ENCODE measurements at regions not wholly inside any gene's neighbourhood (a gene's known extent, or its start where the extent isn't known, plus 50 kb on each side); places are given as distances from the start of the nearest gene placed in this dataset.
A peak's percentile ranks its signal among the peaks of the same experiment; 100 is the strongest.

GRCh38 chr16:48829336-48830310 is 219.6 kb upstream of the N4BP1 start:
- DNase-seq, result no peak
- intact Hi-C loops (cut with DNase I; ENCODE audit: low total_unique reads), result no loop called here
- WGBS, 5 donors, result 85 to 88% (median 87%) methylated on average over 12 of the region's 12 CpGs

GRCh38 chr16:48824271-48824670 is 214.3 kb upstream of the N4BP1 start:
- WGBS, 5 donors, result 54 to 78% (median 69%) methylated on average over 2 of the region's 2 CpGs
- intact Hi-C loops (cut with DNase I; ENCODE audit: low total_unique reads), result no loop called here
- no peak overlapping the region for H3K4me3 ChIP-seq
- H3K36me3 ChIP-seq, result no peaks in the 10 kb centered on the region
- no peak for DNase-seq
- H3K9me3 ChIP-seq, result peaks cover 0 to 8% (median 0%) of the 10 kb centered on the region in 4 donors
- peak in 1 of 3 donors; percentile 20 for TF ChIP-seq POLR2AphosphoS5 (IDR thresholded peaks at IDR 0.05)
- no peak for TF ChIP-seq POLR2A (IDR thresholded peaks at IDR 0.05)
- TF ChIP-seq EP300 (IDR thresholded peaks at IDR 0.05), result no peak
- no peak for TF ChIP-seq CTCF (IDR thresholded peaks at IDR 0.05)
- H3K4me1 ChIP-seq, result no peaks in the 10 kb centered on the region
- H3K27ac ChIP-seq, result no peak overlapping the region
- no peaks in the 10 kb centered on the region for H3K27me3 ChIP-seq

More at GRCh38 chr16:48829336-48830310, 219.6 kb upstream of the N4BP1 start:
- H3K27ac ChIP-seq, result no peak overlapping the region
- no peaks in the 10 kb centered on the region for H3K36me3 ChIP-seq
- no peaks in the 10 kb centered on the region for H3K27me3 ChIP-seq
- H3K9me3 ChIP-seq, result peaks cover 0 to 8% (median 0%) of the 10 kb centered on the region in 4 donors
- TF ChIP-seq CTCF (IDR thresholded peaks at IDR 0.05) (no peak), POLR2AphosphoS5 (IDR thresholded peaks at IDR 0.05) (no peak)
- H3K4me3 ChIP-seq, result no peak overlapping the region
- no peaks in the 10 kb centered on the region for H3K4me1 ChIP-seq

- Histone ChIP-seq H3K9me3 (peaks cover 0 to 8% (median 0%) of the 10 kb centered on the region in 4 donors), H3K4me3 (no peak overlapping the region), H3K27ac (no peak overlapping the region), H3K36me3 (no peaks in the 10 kb centered on the region), H3K4me1 (no peaks in the 10 kb centered on the region), H3K27me3 (no peaks in the 10 kb centered on the region)
- TF ChIP-seq POLR2A (IDR thresholded peaks at IDR 0.05) (no peak), POLR2AphosphoS5 (IDR thresholded peaks at IDR 0.05) (no peak), EP300 (IDR thresholded peaks at IDR 0.05) (no peak), CTCF (IDR thresholded peaks at IDR 0.05) (no peak)
- intact Hi-C loops (cut with DNase I; ENCODE audit: low total_unique reads), result no loop called here
- DNase-seq, result no peak
- 86 to 92% (median 88%) methylated on average over 5 of the region's 5 CpGs for WGBS, 5 donors
Observed at GRCh38 chr16:48822431-48822830, 212.5 kb upstream of the N4BP1 start.

- Histone ChIP-seq H3K9me3 (peaks cover 0 to 6% (median 0%) of the 10 kb centered on the region in 4 donors), H3K27me3 (no peaks in the 10 kb centered on the region), H3K4me1 (no peaks in the 10 kb centered on the region), H3K4me3 (no peak overlapping the region), H3K27ac (no peak overlapping the region), H3K36me3 (no peaks in the 10 kb centered on the region)
- 50 to 71% (median 65%) methylated on average over 2 of the region's 2 CpGs for WGBS, 5 donors
- no peak for DNase-seq
- intact Hi-C loops (cut with DNase I; ENCODE audit: low total_unique reads), result no loop called here
- no peak for TF ChIP-seq POLR2AphosphoS5 (IDR thresholded peaks at IDR 0.05)
- no peak for TF ChIP-seq POLR2A (IDR thresholded peaks at IDR 0.05)
- TF ChIP-seq EP300 (IDR thresholded peaks at IDR 0.05), result no peak
- no peak for TF ChIP-seq CTCF (IDR thresholded peaks at IDR 0.05)
Observed at GRCh38 chr16:48820379-48820778, 210.4 kb upstream of the N4BP1 start.
